IPS DF 6.9 (cell line): ENCODE measurements at regions not wholly inside any gene's neighbourhood (a gene's known extent, or its start where the extent isn't known, plus 50 kb on each side); places are given as distances from the start of the nearest gene placed in this dataset.

Experiments used
- DNase-seq: peaks from one replicate; pipeline ENCODE4 v3.0.0-alpha.2; 2013; ENCODE audit warnings: low read depth, low spot score
- H3K27ac ChIP-seq: one replicate; pipeline ENCODE4 v1.5.1; 2013; ENCODE audit warnings: low read length, control low read depth
- H3K27me3 ChIP-seq: 2 replicates; pipeline ENCODE4 v1.6.1; 2013; ENCODE audit warnings: mild to moderate bottlenecking, low read length; ENCODE audit not compliant: control insufficient read depth, insufficient read depth
- H3K36me3 ChIP-seq: 2 replicates; pipeline ENCODE4 v1.6.1; 2013; ENCODE audit warnings: low read length; ENCODE audit not compliant: control insufficient read depth, insufficient read depth
- H3K4me1 ChIP-seq: 2 replicates; pipeline ENCODE4 v1.6.1; 2013; ENCODE audit warnings: low read length; ENCODE audit not compliant: control insufficient read depth, insufficient read depth
- H3K4me3 ChIP-seq: 2 replicates; pipeline ENCODE4 v1.5.1; 2013; ENCODE audit warnings: mild to moderate bottlenecking, low read length
- H3K9me3 ChIP-seq: 2 replicates; pipeline ENCODE4 v1.6.1; 2013; ENCODE audit warnings: low read length, inconsistent platforms; ENCODE audit not compliant: control insufficient read depth, insufficient read depth
- WGBS: extraction: QIAGEN DNeasy Blood & Tissue Kit; methylation state at CpG from one replicate; pipeline ENCODE4 v1.1.7; 2013; ENCODE audit warnings: mixed read lengths, missing lambda C conversion rate; ENCODE audit not compliant: insufficient read length, insufficient coverage; 5-methylcytosine and 5-hydroxymethylcytosine counted together

- WGBS: no CpG with 5 or more reads among the region's 3 CpGs
- DNase-seq: no peak
Observed at GRCh38 chr1:113279776-113280391, 110.4 kb upstream of the MAGI3 start.

GRCh38 chr1:113280581-113280980 is 109.7 kb upstream of the MAGI3 start:
- DNase-seq: no peak
- Histone ChIP-seq H3K9me3 (no peaks in the 10 kb centered on the region), H3K27ac (no peak overlapping the region), H3K4me3 (no peak overlapping the region), H3K36me3 (no peaks in the 10 kb centered on the region), H3K4me1 (no peaks in the 10 kb centered on the region), H3K27me3 (no peaks in the 10 kb centered on the region)
- no CpG with 5 or more reads among the region's 1 CpG for WGBS

More at GRCh38 chr1:113279776-113280391, 110.4 kb upstream of the MAGI3 start:
- Histone ChIP-seq H3K4me1 (no peaks in the 10 kb centered on the region), H3K9me3 (no peaks in the 10 kb centered on the region), H3K27me3 (no peaks in the 10 kb centered on the region), H3K27ac (no peak overlapping the region), H3K36me3 (no peaks in the 10 kb centered on the region), H3K4me3 (no peak overlapping the region)

GRCh38 chr1:113281550-113281949 is 108.8 kb upstream of the MAGI3 start:
- H3K36me3 ChIP-seq: no peaks in the 10 kb centered on the region
- no peak overlapping the region for H3K27ac ChIP-seq
- H3K9me3 ChIP-seq: no peaks in the 10 kb centered on the region
- no peaks in the 10 kb centered on the region for H3K4me1 ChIP-seq
- no peak overlapping the region for H3K4me3 ChIP-seq
- DNase-seq: no peak
- H3K27me3 ChIP-seq: no peaks in the 10 kb centered on the region

- no peaks in the 10 kb centered on the region for H3K36me3 ChIP-seq
- H3K27ac ChIP-seq: no peak overlapping the region
- no peaks in the 10 kb centered on the region for H3K27me3 ChIP-seq
- H3K9me3 ChIP-seq: no peaks in the 10 kb centered on the region
- WGBS: no CpG with 5 or more reads among the region's 3 CpGs
- H3K4me3 ChIP-seq: no peak overlapping the region
- H3K4me1 ChIP-seq: no peaks in the 10 kb centered on the region
- no peak for DNase-seq
Observed at GRCh38 chr1:113282008-113282892, 108.1 kb upstream of the MAGI3 start.

- no CpG with 5 or more reads among the region's 11 CpGs for WGBS
- no peak for DNase-seq
- no peaks in the 10 kb centered on the region for H3K4me1 ChIP-seq
- H3K4me3 ChIP-seq: no peak overlapping the region
- H3K27ac ChIP-seq: no peak overlapping the region
- no peaks in the 10 kb centered on the region for H3K27me3 ChIP-seq
- H3K36me3 ChIP-seq: no peaks in the 10 kb centered on the region
- no peaks in the 10 kb centered on the region for H3K9me3 ChIP-seq
Observed at GRCh38 chr1:113282893-113283285, 107.4 kb upstream of the MAGI3 start.

- DNase-seq: no peak
- Histone ChIP-seq H3K4me1 (no peaks in the 10 kb centered on the region), H3K27me3 (no peaks in the 10 kb centered on the region)
Observed at GRCh38 chr1:113283914-113284313, 106.4 kb upstream of the MAGI3 start.

GRCh38 chr1:113286156-113286555 is 104.2 kb upstream of the MAGI3 start:
- Histone ChIP-seq H3K36me3 (no peaks in the 10 kb centered on the region), H3K27me3 (no peaks in the 10 kb centered on the region), H3K4me1 (no peaks in the 10 kb centered on the region; the same call in 1 of the 2 replicates), H3K27ac (no peak overlapping the region), H3K9me3 (no peaks in the 10 kb centered on the region), H3K4me3 (no peak overlapping the region)
- no CpG with 5 or more reads among the region's 1 CpG for WGBS
- DNase-seq: no peak

More at GRCh38 chr1:113283914-113284313, 106.4 kb upstream of the MAGI3 start:
- Histone ChIP-seq H3K4me3 (no peak overlapping the region), H3K36me3 (no peaks in the 10 kb centered on the region), H3K9me3 (no peaks in the 10 kb centered on the region), H3K27ac (no peak overlapping the region)

GRCh38 chr1:113291777-113292602 is 98.3 kb upstream of the MAGI3 start:
- Histone ChIP-seq H3K9me3 (no peaks in the 10 kb centered on the region), H3K27me3 (no peaks in the 10 kb centered on the region), H3K4me3 (no peak overlapping the region), H3K4me1 (no peaks in the 10 kb centered on the region; the same call in 1 of the 2 replicates), H3K36me3 (no peaks in the 10 kb centered on the region), H3K27ac (no peak overlapping the region)
- DNase-seq: no peak
- WGBS: no CpG with 5 or more reads among the region's 9 CpGs

GRCh38 chr1:113292603-113293255 is 97.6 kb upstream of the MAGI3 start:
- no peak for DNase-seq
- Histone ChIP-seq H3K9me3 (no peaks in the 10 kb centered on the region), H3K27me3 (no peaks in the 10 kb centered on the region), H3K36me3 (no peaks in the 10 kb centered on the region), H3K4me1 (no peaks in the 10 kb centered on the region; the same call in 1 of the 2 replicates), H3K27ac (no peak overlapping the region), H3K4me3 (no peak overlapping the region)
- no CpG with 5 or more reads among the region's 2 CpGs for WGBS

- H3K4me1 ChIP-seq: no peaks in the 10 kb centered on the region; the same call in 1 of the 2 replicates
- no peaks in the 10 kb centered on the region for H3K27me3 ChIP-seq
- H3K27ac ChIP-seq: no peak overlapping the region
- WGBS: no CpG with 5 or more reads among the region's 11 CpGs
- DNase-seq: no peak
- H3K4me3 ChIP-seq: no peak overlapping the region
- H3K9me3 ChIP-seq: no peaks in the 10 kb centered on the region
- H3K36me3 ChIP-seq: no peaks in the 10 kb centered on the region
Observed at GRCh38 chr1:113293256-113293626, 97.1 kb upstream of the MAGI3 start.
